Activated T-cell treated with anti-CD3 and anti-CD28 coated beads for 24 hours (primary cell): ENCODE measurements at regions not wholly inside any gene's neighbourhood (a gene's known extent, or its start where the extent isn't known, plus 50 kb on each side); places are given as distances from the start of the nearest gene placed in this dataset.

Source experiments
- DNase-seq: peaks from one replicate; pipeline ENCODE4 v3.0.0-alpha.2; 2020; ENCODE audit warnings: low read depth

GRCh38 chr5:34533582-34534522 lies 122.3 kb upstream of the RAI14 start:
- DNase-seq: no peak

DNA sequence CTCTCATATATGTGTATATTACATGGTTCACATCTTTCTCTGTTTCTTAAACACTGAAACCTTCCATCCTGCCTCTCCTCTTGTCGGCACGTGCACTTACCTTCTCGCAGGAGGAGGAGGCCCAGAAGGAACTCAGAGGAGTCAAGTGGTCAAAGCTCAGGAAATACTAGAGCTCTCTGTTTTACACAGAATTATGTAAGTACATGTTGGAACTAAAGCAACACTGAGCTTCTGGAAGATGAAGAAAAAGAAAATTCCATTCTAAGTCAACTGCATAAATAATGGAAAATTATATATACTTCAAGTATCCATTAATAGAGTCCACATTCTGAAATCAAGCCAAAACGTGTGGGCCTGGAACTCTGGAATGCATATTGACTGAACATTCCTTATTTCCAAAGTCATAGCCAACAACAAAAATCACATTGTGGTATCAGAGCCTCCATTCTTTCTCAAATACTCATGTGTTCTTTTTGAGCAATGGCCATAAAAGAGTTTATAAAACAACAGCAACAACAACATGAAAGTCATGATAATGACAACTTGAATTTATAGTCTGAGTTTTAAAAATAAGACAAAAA lies 121.5 kb upstream of the RAI14 start:
- DNase-seq: no peak

DNA sequence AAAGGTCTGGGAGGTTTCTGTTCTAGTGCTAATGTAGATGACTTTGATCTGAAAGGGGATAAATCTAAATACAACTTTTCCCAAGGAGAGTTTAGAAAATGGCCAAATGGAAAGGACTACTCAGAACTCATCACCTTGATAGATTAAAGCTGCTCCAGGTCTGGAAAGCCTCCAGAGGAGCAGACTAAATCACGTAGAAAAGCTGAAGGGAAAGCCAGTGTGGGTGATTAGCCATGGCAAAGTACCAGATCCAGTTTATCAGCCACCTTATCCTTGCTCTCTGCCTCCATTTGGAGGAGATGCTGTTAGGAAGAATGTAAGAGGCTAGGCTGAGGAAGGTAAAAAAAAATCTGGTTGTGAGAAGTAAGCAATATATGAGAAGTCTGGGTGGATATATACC lies 120.7 kb upstream of the RAI14 start:
- no peak for DNase-seq

GRCh38 chr5:34535944-34536623 lies 120.0 kb upstream of the RAI14 start:
- no peak for DNase-seq

DNA sequence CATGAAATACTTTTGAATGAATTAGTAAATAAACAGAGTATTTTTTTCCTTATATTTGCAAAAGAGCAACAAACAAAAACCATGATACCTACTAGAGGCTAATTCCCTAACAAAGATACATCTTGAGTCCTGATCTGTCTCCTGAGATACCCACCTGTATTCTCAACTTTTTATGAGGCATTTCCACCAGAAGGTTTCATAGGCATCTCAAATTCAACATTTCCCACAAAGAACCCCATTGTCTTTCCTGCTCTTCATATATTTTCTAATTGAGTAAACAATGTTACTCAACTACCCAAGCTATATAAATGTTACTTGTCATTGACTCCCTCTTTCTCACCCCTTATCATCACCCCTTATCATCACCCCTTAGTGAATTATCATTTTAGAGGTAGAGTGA lies 119.4 kb upstream of the RAI14 start:
- no peak for DNase-seq

GRCh38 chr5:34538026-34538672 lies 118.0 kb upstream of the RAI14 start:
- DNase-seq: no peak

DNA sequence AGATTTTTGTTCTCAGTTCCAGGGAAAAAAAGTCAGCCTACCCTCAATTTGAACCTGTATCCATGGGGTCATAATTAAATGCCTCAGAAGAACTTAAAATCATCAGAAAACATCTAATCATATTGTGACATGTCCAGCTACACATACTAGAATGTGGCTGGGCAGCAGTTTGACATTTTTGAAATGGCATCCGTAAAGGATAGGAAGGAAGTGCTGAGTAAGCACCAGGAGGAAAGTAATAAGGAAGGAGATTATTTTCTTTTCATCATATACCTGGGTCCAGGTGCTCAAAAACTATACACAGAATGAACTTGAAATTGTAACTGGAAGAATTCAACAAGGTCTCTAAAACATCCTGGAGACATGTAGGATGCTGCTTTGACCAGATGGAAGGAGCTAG lies 116.9 kb upstream of the RAI14 start:
- DNase-seq: no peak

DNA sequence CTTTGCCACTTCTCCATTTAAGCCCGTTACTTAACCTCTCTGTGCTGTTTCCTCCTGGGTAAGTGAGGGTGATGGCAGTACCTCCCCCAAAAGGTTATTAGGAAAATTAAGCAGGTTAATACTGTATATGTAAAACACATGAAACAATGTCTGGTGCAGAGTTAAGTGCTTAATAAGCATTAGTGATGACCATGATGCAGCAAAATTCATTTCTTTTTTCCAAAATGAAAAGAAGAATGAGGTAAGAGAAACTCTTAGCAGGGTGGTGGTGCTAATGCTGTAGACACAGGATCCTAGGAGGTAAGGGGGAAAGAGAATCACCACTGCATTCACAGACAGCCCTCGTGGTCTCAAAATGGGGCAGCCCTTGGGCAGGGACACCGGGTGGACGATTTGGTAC lies 115.1 kb upstream of the RAI14 start:
- DNase-seq: no peak

- DNase-seq: no peak
Measured at GRCh38 chr5:34542818-34543217, 113.3 kb upstream of the RAI14 start.

GRCh38 chr5:34543687-34544086 lies 112.4 kb upstream of the RAI14 start:
- DNase-seq: no peak

- DNase-seq: no peak
Measured at GRCh38 chr5:34544403-34544802, 111.7 kb upstream of the RAI14 start.

GRCh38 chr5:34545164-34545563 lies 111.0 kb upstream of the RAI14 start:
- no peak for DNase-seq

DNA sequence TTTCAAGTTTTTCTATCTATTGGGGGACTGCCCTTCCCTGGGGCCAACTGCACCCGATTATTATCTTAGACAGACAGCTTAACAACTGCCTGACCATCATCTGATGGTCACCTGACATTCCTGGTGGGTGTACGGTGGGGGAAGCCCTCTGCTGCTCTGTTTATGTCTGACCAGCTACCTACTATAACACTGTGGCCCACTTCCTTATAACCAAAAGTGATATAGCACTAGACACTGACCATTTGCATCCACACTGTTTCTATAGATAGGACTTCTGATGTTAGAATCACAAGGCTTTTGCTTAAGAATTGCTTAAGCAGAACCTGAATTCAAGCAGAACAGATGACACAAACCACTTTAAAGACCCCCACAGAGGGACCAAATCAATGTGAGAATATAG lies 110.5 kb upstream of the RAI14 start:
- DNase-seq: no peak

DNA sequence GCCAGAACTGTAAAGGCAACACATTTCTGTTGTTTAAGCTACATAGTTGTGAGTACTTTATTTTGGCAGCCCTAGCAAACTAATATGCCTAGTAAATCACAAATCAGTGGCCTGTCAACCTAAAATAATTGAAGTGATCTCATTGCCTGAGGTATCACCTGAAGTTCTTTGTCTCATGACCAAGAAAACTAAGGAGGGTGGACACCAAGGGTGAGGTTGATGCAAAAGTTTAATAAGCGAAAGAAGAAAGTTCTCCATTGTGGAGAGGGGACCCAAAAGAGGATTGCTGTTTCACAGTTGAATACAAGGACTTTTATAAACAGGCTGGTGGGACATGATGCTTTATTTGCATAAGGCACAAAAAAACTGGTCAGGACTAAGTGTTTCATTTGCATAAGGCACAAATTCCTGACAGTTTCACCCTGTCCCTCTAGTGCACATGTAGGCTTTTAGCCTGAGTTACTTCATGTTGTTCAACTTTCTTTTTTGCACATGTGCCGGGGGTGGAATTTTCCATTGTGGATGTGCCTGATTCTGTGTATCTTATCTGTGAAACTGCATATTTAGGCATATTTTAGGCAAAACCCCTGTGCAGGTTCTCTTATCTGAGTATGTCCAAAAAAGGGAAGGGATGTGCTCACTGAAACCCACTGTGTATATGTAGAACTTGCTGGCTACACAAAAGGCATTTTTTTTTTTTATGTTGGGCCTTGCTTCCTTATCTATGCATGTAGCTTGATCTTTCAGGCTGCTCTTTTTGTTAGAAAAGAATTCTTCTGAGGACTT lies 108.6 kb upstream of the RAI14 start:
- DNase-seq: no peak

- no peak for DNase-seq
Measured at GRCh38 chr5:34548086-34548403, 108.1 kb upstream of the RAI14 start.

DNA sequence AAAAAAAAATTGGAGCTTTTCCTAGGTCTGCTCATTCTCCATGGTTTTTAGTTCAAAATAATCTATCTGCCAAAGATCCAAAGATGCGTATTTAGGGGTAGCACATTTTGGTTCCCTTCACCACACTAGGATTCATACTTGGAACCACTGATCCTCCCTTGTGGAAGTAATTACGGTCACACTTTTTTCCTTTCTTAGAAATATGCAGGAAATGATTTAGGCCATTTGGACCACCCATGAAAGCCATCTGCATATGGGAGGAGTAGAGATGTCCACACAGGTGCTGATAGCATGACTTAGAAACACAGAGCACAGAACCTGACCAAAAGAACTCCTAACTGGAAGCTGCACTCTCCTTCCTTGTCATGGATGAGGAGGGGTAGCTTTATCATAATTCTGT lies 105.9 kb upstream of the RAI14 start:
- DNase-seq: no peak

- DNase-seq: no peak
Measured at GRCh38 chr5:34550964-34551363, 105.2 kb upstream of the RAI14 start.

GRCh38 chr5:34551911-34552433 lies 104.2 kb upstream of the RAI14 start:
- no peak for DNase-seq

GRCh38 chr5:34552686-34553085 lies 103.4 kb upstream of the RAI14 start:
- no peak for DNase-seq

DNA sequence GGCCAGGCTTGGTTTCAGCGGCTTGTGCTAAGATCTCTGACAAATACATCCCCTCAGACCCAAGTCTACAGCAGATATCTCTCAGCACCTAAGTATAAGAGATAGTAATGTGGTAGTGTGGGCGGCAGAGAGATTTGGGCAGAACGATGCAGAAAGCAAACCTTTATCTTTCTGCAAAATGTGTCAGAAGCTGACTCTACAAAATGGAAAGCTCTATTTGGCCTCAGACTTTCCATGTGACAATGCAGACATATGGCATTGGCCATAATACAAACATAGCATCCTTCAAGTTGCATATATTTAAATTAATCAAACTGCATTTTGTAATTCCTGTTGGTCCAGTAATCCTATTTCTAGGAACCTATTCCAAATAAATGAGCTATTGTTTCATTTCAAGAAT lies 102.5 kb upstream of the RAI14 start:
- DNase-seq: no peak

DNA sequence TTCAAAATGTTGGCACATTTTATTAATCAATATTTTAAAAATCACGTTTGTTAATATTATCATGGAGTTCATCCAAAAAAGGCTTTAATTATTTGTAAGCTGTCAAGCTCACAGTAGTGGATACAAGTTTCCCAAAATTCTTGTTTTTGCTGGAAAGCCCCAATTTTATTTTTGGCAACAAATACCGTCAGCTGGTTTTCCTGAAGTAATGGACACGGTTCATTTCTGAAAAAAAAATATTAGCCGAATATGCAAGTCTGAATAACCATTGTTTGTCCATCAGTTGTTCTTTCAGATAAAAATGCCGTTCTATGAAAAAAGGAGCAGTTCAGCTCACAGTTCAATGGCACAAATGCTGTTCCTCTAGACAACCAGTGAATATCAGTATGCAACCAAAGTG lies 101.5 kb upstream of the RAI14 start:
- DNase-seq: no peak
